SK-N-SH treated with all-trans-retinoic acid at 6 μM for 48 hours (cell line): ENCODE measurements at regions not wholly inside any gene's neighbourhood (a gene's known extent, or its start where the extent isn't known, plus 50 kb on each side); places are given as distances from the start of the nearest gene placed in this dataset.

ENCODE experiments used
- PPARA ChIP-seq: fragments of 250-450 bp; sonication (Bioruptor Pico); IDR thresholded peaks from 2 replicates; pipeline ENCODE4 v1.5.0; 2020; ENCODE audit warnings: mild to moderate bottlenecking, borderline replicate concordance
- RARB ChIP-seq: fragments of 250-450 bp; sonication (Bioruptor Pico); IDR thresholded peaks from 2 replicates; pipeline ENCODE4 v1.8.0; 2021; ENCODE audit warnings: mild to moderate bottlenecking, moderate library complexity
- ZFP3 ChIP-seq: fragments of 250-450 bp; sonication (Bioruptor Pico); IDR thresholded peaks from 2 replicates; pipeline ENCODE4 v1.5.0; 2020; ENCODE audit warnings: mild to moderate bottlenecking, moderate library complexity
- ZNF70 ChIP-seq: fragments of 450-650 bp; formaldehyde crosslinking; IDR thresholded peaks from 2 replicates; pipeline ENCODE4 v1.5.0; 2020; ENCODE audit warnings: mild to moderate bottlenecking, moderate library complexity
- TF ChIP-seq, protein P1 (sequence below): fragments of 250-450 bp; sonication (Bioruptor Pico); IDR thresholded peaks from 2 replicates; pipeline ENCODE4 v1.8.0; 2021; ENCODE audit warnings: low read depth, mild to moderate bottlenecking, moderate library complexity, borderline replicate concordance
- TF ChIP-seq, protein P2 (sequence below): fragments of 250-450 bp; sonication (Bioruptor Pico); IDR thresholded peaks from 2 replicates; pipeline ENCODE4 v1.5.1; 2021; ENCODE audit warnings: mild to moderate bottlenecking, moderate library complexity

DNA sequence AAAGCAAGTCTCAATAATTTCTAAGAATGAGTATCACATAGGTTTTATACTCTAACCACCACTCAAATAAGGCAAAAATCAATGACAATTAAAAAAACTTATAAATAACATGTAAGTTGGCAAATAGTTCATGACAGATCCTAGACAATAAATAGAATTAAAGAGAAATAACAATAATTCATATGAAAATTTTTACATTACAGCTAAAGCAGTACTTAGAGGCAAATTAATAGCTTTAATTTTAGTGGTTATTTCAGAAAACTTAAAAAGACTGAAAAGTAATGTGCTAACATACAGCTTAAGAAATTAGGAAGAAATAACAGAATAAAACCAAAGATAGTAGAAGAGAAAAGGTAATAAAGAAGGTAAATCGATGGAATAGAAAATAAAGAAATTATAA lies 179.9 kb upstream of the SPAG17 start:
- TF ChIP-seq, protein P1, sequence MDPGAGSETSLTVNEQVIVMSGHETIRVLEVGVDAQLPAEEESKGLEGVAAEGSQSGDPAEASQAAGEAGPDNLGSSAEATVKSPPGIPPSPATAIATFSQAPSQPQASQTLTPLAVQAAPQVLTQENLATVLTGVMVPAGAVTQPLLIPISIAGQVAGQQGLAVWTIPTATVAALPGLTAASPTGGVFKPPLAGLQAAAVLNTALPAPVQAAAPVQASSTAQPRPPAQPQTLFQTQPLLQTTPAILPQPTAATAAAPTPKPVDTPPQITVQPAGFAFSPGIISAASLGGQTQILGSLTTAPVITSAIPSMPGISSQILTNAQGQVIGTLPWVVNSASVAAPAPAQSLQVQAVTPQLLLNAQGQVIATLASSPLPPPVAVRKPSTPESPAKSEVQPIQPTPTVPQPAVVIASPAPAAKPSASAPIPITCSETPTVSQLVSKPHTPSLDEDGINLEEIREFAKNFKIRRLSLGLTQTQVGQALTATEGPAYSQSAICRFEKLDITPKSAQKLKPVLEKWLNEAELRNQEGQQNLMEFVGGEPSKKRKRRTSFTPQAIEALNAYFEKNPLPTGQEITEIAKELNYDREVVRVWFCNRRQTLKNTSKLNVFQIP (CRISPR knock-in tag), result no peak
- TF ChIP-seq ZFP3 (CRISPR knock-in tag) (no peak), PPARA (no peak), ZNF70 (CRISPR knock-in tag) (no peak), RARB (CRISPR knock-in tag) (no peak)
- TF ChIP-seq, protein P2, sequence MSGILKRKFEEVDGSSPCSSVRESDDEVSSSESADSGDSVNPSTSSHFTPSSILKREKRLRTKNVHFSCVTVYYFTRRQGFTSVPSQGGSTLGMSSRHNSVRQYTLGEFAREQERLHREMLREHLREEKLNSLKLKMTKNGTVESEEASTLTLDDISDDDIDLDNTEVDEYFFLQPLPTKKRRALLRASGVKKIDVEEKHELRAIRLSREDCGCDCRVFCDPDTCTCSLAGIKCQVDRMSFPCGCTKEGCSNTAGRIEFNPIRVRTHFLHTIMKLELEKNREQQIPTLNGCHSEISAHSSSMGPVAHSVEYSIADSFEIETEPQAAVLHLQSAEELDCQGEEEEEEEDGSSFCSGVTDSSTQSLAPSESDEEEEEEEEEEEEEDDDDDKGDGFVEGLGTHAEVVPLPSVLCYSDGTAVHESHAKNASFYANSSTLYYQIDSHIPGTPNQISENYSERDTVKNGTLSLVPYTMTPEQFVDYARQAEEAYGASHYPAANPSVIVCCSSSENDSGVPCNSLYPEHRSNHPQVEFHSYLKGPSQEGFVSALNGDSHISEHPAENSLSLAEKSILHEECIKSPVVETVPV (CRISPR knock-in tag), result no peak
